ENCODE measurements at regions not wholly inside any gene's neighbourhood (a gene's known extent, or its start where the extent isn't known, plus 50 kb on each side); places are given as distances from the start of the nearest gene placed in this dataset.
A peak's percentile ranks its signal among the peaks of the same experiment; 100 is the strongest.

- no peak for DNase-seq (ENCODE audit: low spot score)
These were observed 1031.5 kb upstream of the CNTNAP5 start for GRCh38 chr2:122993592-122993991.

- no peak for DNase-seq (ENCODE audit: low spot score)
These were observed 1025.8 kb upstream of the CNTNAP5 start for GRCh38 chr2:122999258-122999657.

GRCh38 chr2:122999821-123000220 lies 1025.3 kb upstream of the CNTNAP5 start:
- no peak for DNase-seq (ENCODE audit: low spot score)

- no peak for DNase-seq (ENCODE audit: low spot score)
These were observed 1022.3 kb upstream of the CNTNAP5 start for GRCh38 chr2:123002660-123003248.

- DNase-seq (ENCODE audit: low spot score), result no peak
These were observed 1009.9 kb upstream of the CNTNAP5 start for GRCh38 chr2:123015186-123015585.

- DNase-seq (ENCODE audit: low spot score), result no peak
These were observed 989.5 kb upstream of the CNTNAP5 start for GRCh38 chr2:123035541-123035940.

GRCh38 chr2:123036300-123036699 lies 988.8 kb upstream of the CNTNAP5 start:
- DNase-seq (ENCODE audit: low spot score), result no peak

- DNase-seq (ENCODE audit: low spot score), result no peak
These were observed 984.6 kb upstream of the CNTNAP5 start for GRCh38 chr2:123040506-123040905.

- no peak for DNase-seq (ENCODE audit: low spot score)
These were observed 981.6 kb upstream of the CNTNAP5 start for GRCh38 chr2:123043458-123043857.

- no peak for DNase-seq (ENCODE audit: low spot score)
These were observed 979.4 kb upstream of the CNTNAP5 start for GRCh38 chr2:123045713-123046112.

GRCh38 chr2:123047186-123047585 lies 977.9 kb upstream of the CNTNAP5 start:
- no peak for DNase-seq (ENCODE audit: low spot score)

GRCh38 chr2:123051136-123051535 lies 974.0 kb upstream of the CNTNAP5 start:
- no peak for DNase-seq (ENCODE audit: low spot score)

- no peak for DNase-seq (ENCODE audit: low spot score)
These were observed 963.6 kb upstream of the CNTNAP5 start for GRCh38 chr2:123061534-123061933.

- DNase-seq (ENCODE audit: low spot score), result no peak
These were observed 951.7 kb upstream of the CNTNAP5 start for GRCh38 chr2:123073371-123073770.

- DNase-seq (ENCODE audit: low spot score), result no peak
These were observed 951.1 kb upstream of the CNTNAP5 start for GRCh38 chr2:123073956-123074355.

GRCh38 chr2:123077101-123077500 lies 948.0 kb upstream of the CNTNAP5 start:
- no peak for DNase-seq (ENCODE audit: low spot score)

GRCh38 chr2:123080331-123080730 lies 944.8 kb upstream of the CNTNAP5 start:
- DNase-seq (ENCODE audit: low spot score), result no peak

GRCh38 chr2:123085484-123085883 lies 939.6 kb upstream of the CNTNAP5 start:
- DNase-seq (ENCODE audit: low spot score), result no peak

- DNase-seq (ENCODE audit: low spot score), result no peak
These were observed 938.3 kb upstream of the CNTNAP5 start for GRCh38 chr2:123086613-123087385.

- DNase-seq (ENCODE audit: low spot score), result no peak
These were observed 933.6 kb upstream of the CNTNAP5 start for GRCh38 chr2:123091471-123091870.

GRCh38 chr2:123093199-123093598 lies 931.9 kb upstream of the CNTNAP5 start:
- DNase-seq (ENCODE audit: low spot score), result no peak

GRCh38 chr2:123095219-123095835 lies 929.8 kb upstream of the CNTNAP5 start:
- DNase-seq (ENCODE audit: low spot score), result no peak

- peak; percentile 14 for DNase-seq (ENCODE audit: low spot score)
These were observed 926.5 kb upstream of the CNTNAP5 start for GRCh38 chr2:123098619-123099018.

All from COLO829 (cell line).